ENCODE measurements at regions not wholly inside any gene's neighbourhood (a gene's known extent, or its start where the extent isn't known, plus 50 kb on each side); places are given as distances from the start of the nearest gene placed in this dataset.

GRCh38 chr10:22795546-22795945 is 81.2 kb upstream of the PIP4K2A start:
- DNase-seq (ENCODE audit: low spot score in 2 of 2, unreplicated experiment in 2 of 2) = no peak
- TF ChIP-seq, protein P1, sequence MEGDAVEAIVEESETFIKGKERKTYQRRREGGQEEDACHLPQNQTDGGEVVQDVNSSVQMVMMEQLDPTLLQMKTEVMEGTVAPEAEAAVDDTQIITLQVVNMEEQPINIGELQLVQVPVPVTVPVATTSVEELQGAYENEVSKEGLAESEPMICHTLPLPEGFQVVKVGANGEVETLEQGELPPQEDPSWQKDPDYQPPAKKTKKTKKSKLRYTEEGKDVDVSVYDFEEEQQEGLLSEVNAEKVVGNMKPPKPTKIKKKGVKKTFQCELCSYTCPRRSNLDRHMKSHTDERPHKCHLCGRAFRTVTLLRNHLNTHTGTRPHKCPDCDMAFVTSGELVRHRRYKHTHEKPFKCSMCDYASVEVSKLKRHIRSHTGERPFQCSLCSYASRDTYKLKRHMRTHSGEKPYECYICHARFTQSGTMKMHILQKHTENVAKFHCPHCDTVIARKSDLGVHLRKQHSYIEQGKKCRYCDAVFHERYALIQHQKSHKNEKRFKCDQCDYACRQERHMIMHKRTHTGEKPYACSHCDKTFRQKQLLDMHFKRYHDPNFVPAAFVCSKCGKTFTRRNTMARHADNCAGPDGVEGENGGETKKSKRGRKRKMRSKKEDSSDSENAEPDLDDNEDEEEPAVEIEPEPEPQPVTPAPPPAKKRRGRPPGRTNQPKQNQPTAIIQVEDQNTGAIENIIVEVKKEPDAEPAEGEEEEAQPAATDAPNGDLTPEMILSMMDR (IDR thresholded peaks at IDR 0.05; ENCODE audit: unreplicated experiment) = no peak
- Mint-ChIP-seq H3K36me3 (no peaks in the 10 kb centered on the region), H3K4me3 (no peak overlapping the region), H3K27me3 (ENCODE audit: low read depth) (no peaks in the 10 kb centered on the region), H3K27ac (no peak overlapping the region), H3K9me3 (peaks cover 8% of the 10 kb centered on the region), H3K4me1 (no peaks in the 10 kb centered on the region)

DNA sequence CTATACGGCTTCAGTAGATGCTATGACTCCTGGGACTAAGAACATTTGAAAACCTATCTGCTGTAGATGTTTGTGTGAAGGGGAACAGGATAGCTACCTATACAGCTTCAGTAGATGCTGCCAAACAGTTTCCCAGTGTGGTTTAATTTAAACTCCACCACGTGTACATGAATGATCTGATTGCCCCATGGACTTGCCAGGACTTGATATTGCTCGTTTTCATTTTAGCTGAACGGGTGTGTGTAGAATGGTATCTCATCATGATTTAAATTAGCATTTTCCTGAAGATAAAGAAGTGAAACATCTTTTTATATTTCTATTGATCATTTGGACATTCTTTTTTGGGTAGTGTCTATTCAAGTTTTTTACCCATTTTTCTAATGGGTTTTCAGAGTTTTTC is 77.8 kb upstream of the PIP4K2A start:
- no peak for DNase-seq (ENCODE audit: low spot score in 2 of 2, unreplicated experiment in 2 of 2)
- Mint-ChIP-seq H3K36me3 (peaks cover 5% of the 10 kb centered on the region), H3K27ac (no peak overlapping the region), H3K4me3 (no peak overlapping the region), H3K9me3 (peaks cover 17% of the 10 kb centered on the region), H3K4me1 (no peaks in the 10 kb centered on the region), H3K27me3 (ENCODE audit: low read depth) (no peaks in the 10 kb centered on the region)
- TF ChIP-seq, protein P1 (IDR thresholded peaks at IDR 0.05; ENCODE audit: unreplicated experiment) = no peak

DNA sequence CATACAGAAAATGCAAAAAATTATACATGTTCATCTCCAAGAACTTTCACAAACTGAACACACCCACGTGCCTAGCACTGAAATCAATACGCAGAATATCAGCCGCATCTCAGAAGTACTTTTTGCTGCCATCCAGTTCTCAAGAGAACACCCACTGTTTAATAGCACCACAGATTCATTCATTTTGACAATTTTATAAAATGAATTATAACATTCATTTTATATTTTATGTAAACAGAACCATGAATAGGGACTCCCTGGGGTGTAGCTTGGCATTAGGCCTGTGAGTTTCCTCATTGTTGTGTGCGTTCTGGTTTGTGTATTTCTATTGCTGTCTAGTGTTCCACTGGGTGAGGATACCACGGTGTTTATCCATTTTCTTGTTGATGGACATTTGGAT is 77.3 kb upstream of the PIP4K2A start:
- Mint-ChIP-seq H3K4me3 (no peak overlapping the region), H3K27ac (no peak overlapping the region), H3K27me3 (ENCODE audit: low read depth) (no peaks in the 10 kb centered on the region), H3K36me3 (peaks cover 5% of the 10 kb centered on the region), H3K9me3 (peaks cover 17% of the 10 kb centered on the region), H3K4me1 (no peaks in the 10 kb centered on the region)
- DNase-seq (ENCODE audit: low spot score in 2 of 2, unreplicated experiment in 2 of 2) = no peak
- TF ChIP-seq, protein P1 (IDR thresholded peaks at IDR 0.05; ENCODE audit: unreplicated experiment) = no peak

DNA sequence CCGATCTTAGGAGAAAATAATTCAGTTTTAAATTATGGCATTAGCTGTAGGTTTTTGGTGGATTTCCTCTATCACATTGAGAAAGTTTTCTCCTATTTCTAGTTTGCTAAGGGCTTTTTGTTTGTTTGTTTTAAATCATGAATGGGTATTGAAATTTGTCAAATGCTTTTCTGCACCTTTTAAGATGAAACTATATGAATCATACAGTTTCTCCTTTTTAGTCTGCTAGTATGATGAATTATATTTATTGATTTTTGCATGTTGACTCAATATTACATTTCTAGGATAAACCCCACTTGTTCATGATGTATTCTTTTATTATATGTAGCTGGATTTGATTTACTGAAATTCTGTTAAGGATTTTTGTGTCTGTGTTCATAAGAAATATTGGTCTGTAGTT is 70.3 kb upstream of the PIP4K2A start:
- Mint-ChIP-seq H3K27ac (no peak overlapping the region), H3K4me3 (no peak overlapping the region), H3K4me1 (peaks cover 6% of the 10 kb centered on the region), H3K27me3 (ENCODE audit: low read depth) (no peaks in the 10 kb centered on the region), H3K9me3 (peaks cover 4% of the 10 kb centered on the region), H3K36me3 (peaks cover 4% of the 10 kb centered on the region)
- TF ChIP-seq, protein P1 (IDR thresholded peaks at IDR 0.05; ENCODE audit: unreplicated experiment) = no peak
- DNase-seq (ENCODE audit: low spot score in 2 of 2, unreplicated experiment in 2 of 2) = no peak

- TF ChIP-seq, protein P1 (IDR thresholded peaks at IDR 0.05; ENCODE audit: unreplicated experiment) = no peak
- Mint-ChIP-seq H3K4me3 (no peak overlapping the region), H3K9me3 (no peaks in the 10 kb centered on the region), H3K4me1 (peaks cover 10% of the 10 kb centered on the region), H3K36me3 (no peaks in the 10 kb centered on the region), H3K27ac (no peak overlapping the region), H3K27me3 (ENCODE audit: low read depth) (no peaks in the 10 kb centered on the region)
- DNase-seq (ENCODE audit: low spot score in 2 of 2, unreplicated experiment in 2 of 2) = no peak
Measured at GRCh38 chr10:22783807-22784206, 69.4 kb upstream of the PIP4K2A start.

DNA sequence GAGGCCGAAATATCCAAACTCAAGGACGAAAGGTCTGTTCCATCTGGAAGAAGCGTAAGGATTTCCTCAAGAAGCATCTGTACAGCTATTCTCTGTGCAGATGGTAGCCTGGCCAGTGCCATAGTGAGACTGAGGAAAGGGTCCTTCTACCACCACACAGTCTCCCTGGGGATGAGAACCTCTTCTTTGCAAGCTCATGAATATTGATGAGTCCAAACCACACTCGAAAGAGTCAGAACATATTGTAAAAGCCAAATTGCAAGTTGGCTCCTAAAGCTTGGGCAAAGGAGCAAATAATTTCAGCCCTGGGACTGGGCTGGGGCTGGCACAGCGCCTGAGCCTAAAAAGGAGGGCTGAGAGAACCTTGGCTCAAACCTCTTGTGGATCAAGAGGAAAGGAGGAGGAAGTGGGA is 66.1 kb upstream of the PIP4K2A start:
- TF ChIP-seq, protein P1 (IDR thresholded peaks at IDR 0.05; ENCODE audit: unreplicated experiment) = no peak
- DNase-seq (ENCODE audit: low spot score in 2 of 2, unreplicated experiment in 2 of 2) = no peak
- Mint-ChIP-seq H3K27me3 (ENCODE audit: low read depth) (no peaks in the 10 kb centered on the region), H3K4me1 (peaks cover 12% of the 10 kb centered on the region), H3K36me3 (peaks cover 3% of the 10 kb centered on the region), H3K9me3 (peaks cover 8% of the 10 kb centered on the region), H3K4me3 (no peak overlapping the region), H3K27ac (peak overlapping the region; percentile 4)

All from mesothelial cell of epicardium (in vitro differentiated cells).